Limb (tissue), 2 donors: ENCODE measurements at regions not wholly inside any gene's neighbourhood (a gene's known extent, or its start where the extent isn't known, plus 50 kb on each side); places are given as distances from the start of the nearest gene placed in this dataset.
"Not testable (repeated sequence)": the region's sequence is repeated elsewhere in the genome, so short reads cannot be mapped to it uniquely, and the experiment has no call there.

Experiments
- DNase-seq, 2 donors: peaks; one replicate each; pipeline ENCODE4 v3.0.0-alpha.2; 2016; ENCODE audit errors: extremely low spot score in 2 of 2

- DNase-seq = no peak
These were observed 73.2 kb downstream of the ZIC4 start for GRCh38 chr3:147333098-147333497.

- DNase-seq = no peak
These were observed 77.6 kb downstream of the ZIC4 start for GRCh38 chr3:147328711-147329110.

DNA sequence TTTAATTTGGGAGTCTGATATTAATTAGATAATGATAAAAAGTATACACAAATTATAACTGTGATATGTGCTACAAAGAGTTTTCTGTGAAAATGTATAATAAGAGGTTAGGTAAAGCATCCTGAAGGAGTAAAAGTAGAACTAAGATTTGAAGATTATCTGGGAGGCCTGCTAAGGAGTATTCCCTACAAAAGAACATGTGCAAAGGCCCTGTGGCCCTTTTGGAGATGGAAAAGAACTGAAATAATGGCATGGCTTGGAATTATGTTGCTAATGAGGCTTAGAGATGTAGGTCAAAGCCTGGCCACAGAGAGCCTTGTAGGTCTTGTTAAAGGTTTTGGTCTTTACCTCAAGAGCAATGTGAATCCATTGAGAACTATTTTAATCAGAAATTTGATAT lies 82.0 kb downstream of the ZIC4 start:
- no peak for DNase-seq

DNA sequence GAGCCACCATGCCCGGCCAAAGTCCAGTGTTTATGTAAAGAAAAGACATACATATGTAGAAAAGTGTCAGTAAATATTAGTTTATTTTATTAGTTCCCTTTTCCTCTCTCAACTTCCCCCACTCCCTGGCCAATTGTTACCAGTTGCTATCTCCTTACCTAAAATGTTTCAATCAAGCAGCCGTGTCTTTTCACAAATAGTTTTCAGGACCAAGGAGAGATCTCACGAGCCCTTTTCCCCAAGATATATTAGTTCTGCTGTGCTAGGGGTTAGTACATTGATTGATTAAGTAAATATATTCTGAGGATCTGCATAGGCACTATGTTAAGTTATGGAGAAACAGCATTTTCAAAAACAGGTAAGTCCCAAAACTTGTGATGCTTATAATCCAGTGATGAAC lies 87.4 kb downstream of the ZIC4 start:
- DNase-seq = no peak

GRCh38 chr3:147317080-147317479 lies 89.3 kb downstream of the ZIC4 start:
- not testable (repeated sequence) for DNase-seq

DNA sequence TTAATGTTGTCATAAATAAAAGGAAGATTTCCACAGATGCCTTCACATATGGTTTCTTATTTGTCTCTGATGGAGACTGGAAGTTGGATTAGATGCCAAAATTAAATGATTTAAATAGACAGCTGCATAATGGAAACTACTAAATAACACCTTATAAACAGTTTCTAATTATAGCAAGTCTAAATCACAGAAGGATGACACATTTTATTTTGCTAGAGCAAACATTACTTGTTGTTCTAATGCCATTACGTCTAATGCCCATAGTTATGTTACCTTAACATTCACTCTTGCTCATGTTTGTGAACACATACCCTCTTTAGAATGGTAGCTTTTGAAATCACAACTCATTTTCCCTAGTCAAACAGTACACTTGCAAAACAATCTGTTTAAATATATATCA lies 92.8 kb downstream of the ZIC4 start:
- no peak for DNase-seq

GRCh38 chr3:147312786-147313280 lies 93.5 kb downstream of the ZIC4 start:
- DNase-seq = no peak

- no peak for DNase-seq
These were observed 94.6 kb downstream of the ZIC4 start for GRCh38 chr3:147311716-147312115.

DNA sequence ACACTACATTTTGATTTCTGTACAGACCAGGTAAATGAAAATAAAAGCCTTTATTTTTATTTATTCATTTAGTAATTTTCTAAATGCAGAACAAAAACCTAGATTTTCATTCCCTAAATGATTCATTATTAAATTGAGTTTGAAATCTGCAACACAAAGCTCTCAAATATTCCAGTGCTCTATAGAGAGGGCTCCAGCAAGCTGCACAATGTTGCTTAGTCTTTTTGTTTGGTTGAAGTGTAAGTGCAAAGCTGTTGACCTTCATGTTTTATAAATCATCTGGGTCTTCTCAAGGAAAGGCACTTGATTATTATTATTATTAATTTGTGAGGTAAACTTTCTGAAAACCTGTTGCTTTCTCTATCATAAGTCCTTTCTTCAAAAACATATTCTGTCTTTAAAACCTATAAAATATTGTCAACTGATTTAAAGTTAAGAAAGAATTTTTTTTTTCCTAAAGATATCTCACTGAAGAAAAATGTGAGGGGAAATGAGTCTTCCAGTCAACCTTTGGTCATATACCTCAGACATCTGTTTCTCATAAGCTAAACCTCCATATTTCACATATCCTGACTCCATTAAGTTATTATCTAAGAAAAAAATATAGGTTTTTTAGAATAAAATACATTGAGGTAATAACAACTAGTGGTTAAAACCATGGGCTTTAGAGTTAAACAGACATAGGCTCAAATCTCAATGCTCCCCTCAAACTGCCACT lies 100.7 kb downstream of the ZIC4 start:
- DNase-seq = peak in 1 of 2 donors; percentile 4

DNA sequence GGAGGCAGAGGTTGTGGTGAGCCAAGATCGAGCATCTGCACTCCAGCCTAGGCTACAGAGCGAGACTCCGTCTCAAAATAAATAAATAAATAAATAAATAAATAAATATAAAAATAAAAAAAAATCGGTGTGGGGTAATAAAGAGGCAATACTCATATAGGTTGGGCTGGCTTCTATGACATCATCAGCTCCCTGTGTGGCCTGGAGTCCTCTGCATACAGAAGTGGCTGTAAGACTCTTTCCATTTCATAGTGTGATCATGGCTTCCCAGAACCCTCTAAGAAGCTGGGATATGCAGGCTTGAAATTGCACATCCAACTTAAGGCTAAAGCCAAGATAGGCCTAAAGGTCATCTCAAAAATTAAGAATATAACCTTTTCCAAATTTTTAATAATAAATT lies 101.6 kb downstream of the ZIC4 start:
- DNase-seq = no peak

- no peak for DNase-seq
These were observed 104.6 kb downstream of the ZIC4 start for GRCh38 chr3:147301781-147302180.

DNA sequence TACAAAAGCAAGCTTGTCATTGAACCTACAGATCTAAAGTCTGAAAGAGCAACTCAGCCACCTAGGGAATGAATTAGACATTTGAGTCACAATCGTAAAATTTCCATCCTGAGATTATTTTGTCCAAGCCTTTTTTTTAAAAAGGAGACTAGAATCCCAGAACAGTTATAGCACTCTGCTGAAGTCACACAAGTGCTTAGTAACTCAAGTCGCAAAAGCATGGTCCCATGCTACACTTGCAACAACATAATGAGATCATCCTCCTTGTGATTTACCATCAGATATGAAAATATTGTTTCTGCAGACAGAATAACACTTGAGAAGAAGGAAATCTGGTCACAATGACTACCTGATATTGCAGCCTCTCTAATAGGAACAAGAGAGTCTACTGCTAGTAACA lies 106.7 kb downstream of the ZIC4 start:
- no peak for DNase-seq

DNA sequence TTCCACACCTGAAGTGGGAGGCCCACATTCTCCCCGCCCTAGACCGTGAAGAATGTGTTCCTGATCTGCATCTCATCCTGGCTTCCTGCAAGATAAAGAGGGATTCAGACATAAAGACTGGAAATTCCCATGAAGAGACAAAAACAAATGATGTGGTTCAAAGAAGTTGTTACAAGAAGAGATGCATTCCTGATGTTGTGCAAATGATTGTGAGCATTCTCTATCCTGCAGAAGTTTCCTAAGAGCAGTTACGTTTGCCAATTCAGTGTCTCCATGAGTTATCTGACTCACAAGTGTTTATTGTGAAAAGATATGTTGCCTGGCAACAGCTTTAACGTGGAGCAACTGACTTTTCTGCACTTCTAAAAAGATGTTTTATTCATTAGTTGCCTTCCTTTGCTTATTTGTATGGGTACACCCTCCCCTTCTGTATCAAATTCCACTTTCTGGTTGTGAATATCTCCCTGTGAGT lies 107.8 kb downstream of the ZIC4 start:
- DNase-seq = peak in 1 of 2 donors; percentile 81

GRCh38 chr3:147297761-147298350 lies 108.5 kb downstream of the ZIC4 start:
- DNase-seq = peak in 1 of 2 donors; percentile 47

- DNase-seq = not testable (repeated sequence)
These were observed 119.0 kb downstream of the ZIC4 start for GRCh38 chr3:147287370-147287769.

GRCh38 chr3:147269907-147270306 lies 136.4 kb downstream of the ZIC4 start:
- DNase-seq = no peak

GRCh38 chr3:147267434-147267833 lies 138.9 kb downstream of the ZIC4 start:
- DNase-seq = no peak

DNA sequence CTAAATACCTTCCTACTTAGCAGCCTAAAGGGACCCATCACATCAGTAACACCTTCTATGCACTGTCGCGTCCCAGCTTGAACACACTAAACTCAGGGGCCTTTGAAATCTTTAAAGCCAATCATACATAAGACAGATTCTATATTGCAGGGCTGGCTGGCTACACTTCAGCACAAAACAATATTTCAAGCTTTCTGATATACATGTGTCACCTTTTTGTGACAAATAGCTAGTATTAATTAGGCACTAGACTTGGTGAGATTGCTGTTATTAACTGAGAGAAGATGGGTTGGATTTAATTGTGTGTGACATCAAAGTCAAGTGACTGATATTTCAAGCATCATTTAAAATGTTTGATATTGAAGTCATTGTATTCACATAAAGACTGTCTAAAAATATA lies 148.4 kb downstream of the ZIC4 start:
- no peak for DNase-seq

GRCh38 chr3:147256739-147257138 lies 149.6 kb downstream of the ZIC4 start:
- DNase-seq = no peak

- DNase-seq = no peak
These were observed 159.4 kb downstream of the ZIC4 start for GRCh38 chr3:147246906-147247305.

GRCh38 chr3:147245638-147246037 lies 160.7 kb downstream of the ZIC4 start:
- not testable (repeated sequence) for DNase-seq

GRCh38 chr3:147245022-147245421 lies 161.3 kb downstream of the ZIC4 start:
- not testable (repeated sequence) for DNase-seq

DNA sequence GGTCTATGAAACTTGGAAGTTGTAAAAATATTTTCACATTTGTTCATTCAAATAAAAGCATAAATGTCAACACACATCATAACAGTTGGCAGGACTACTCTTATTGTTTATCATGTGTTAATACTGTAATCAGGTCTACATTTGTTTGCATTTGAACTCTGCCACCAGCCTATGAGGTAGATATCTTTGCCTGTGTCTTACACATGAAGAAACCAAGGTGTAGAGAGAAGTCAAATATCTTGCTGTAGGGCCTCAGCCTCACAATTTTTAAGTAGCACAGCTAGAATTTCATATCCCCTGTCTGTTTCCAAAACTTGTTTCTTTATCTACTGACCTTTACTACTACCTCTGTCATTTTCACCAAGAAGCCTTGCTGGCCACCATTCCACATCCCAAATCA lies 161.9 kb downstream of the ZIC4 start:
- DNase-seq = no peak
